HG03575 (cell line): ENCODE measurements at regions not wholly inside any gene's neighbourhood (a gene's known extent, or its start where the extent isn't known, plus 50 kb on each side); places are given as distances from the start of the nearest gene placed in this dataset.

ENCODE experiments used
- ATAC-seq: cut with Tn5 transposase; IDR thresholded peaks from one replicate; pipeline ENCODE4 v1.9.1; 2021; ENCODE audit not compliant: unreplicated experiment, insufficient number of reproducible peaks, low FRiP score; ENCODE audit errors: extremely low read depth

GRCh38 chr5:143464723-143465490, 61.4 kb upstream of the NR3C1 start:
- ATAC-seq = no peak

GRCh38 chr5:143462431-143462830, 58.9 kb upstream of the NR3C1 start:
- ATAC-seq = no peak

- ATAC-seq = no peak
These were observed 55.9 kb upstream of the NR3C1 start for GRCh38 chr5:143459433-143459832.

- no peak for ATAC-seq
These were observed 53.6 kb upstream of the NR3C1 start for GRCh38 chr5:143456952-143457547.

- ATAC-seq = no peak
These were observed 51.5 kb upstream of the NR3C1 start for GRCh38 chr5:143454936-143455516.

GRCh38 chr5:143453720-143454119, 50.2 kb upstream of the NR3C1 start:
- no peak for ATAC-seq
